Upper lobe of right lung (tissue), 1 donor: ENCODE measurements at regions not wholly inside any gene's neighbourhood (a gene's known extent, or its start where the extent isn't known, plus 50 kb on each side); places are given as distances from the start of the nearest gene placed in this dataset.

Source experiments
- ATAC-seq: fragments of 200-7000 bp; cut with Tn5 transposase; one replicate; pipeline ENCODE4 v1.9.1; 2020; ENCODE audit warnings: mild to moderate bottlenecking, moderate library complexity
- DNase-seq: peaks from one replicate; pipeline ENCODE4 v3.0.0-alpha.2; 2020
- H3K27ac ChIP-seq: fragments of 200-600 bp; one replicate; pipeline ENCODE4 v1.8.0; 2022
- H3K27me3 ChIP-seq: fragments of 200-600 bp; one replicate; pipeline ENCODE4 v1.8.0; 2022; ENCODE audit warnings: mild to moderate bottlenecking
- H3K36me3 ChIP-seq: fragments of 200-600 bp; one replicate; pipeline ENCODE4 v1.8.0; 2022
- H3K4me1 ChIP-seq: fragments of 200-600 bp; one replicate; pipeline ENCODE4 v1.8.0; 2022
- H3K4me3 ChIP-seq: fragments of 200-600 bp; one replicate; pipeline ENCODE4 v1.8.0; 2022; ENCODE audit warnings: mild to moderate bottlenecking
- H3K9me3 ChIP-seq: fragments of 200-600 bp; one replicate; pipeline ENCODE4 v1.8.0; 2022
- CTCF ChIP-seq: fragments of 200-600 bp; IDR thresholded peaks from one replicate; pipeline ENCODE4 v1.8.0; 2022; ENCODE audit warnings: antibody characterized with exemption
- intact Hi-C: fragments of 100-400 bp; cut with DNase I; formaldehyde crosslinking; loops from one replicate; pipeline ENCODE4 v1.11.0; 2022
- donor health status: DM: no; HTN: yes; CAD: no; lungs with severe emphysema.

- no peak for TF ChIP-seq CTCF
- H3K4me3 ChIP-seq = no peak overlapping the region
- no peaks in the 10 kb centered on the region for H3K27me3 ChIP-seq
- H3K27ac ChIP-seq = no peak overlapping the region
- DNase-seq (no peak), ATAC-seq (no peak)
- no peaks in the 10 kb centered on the region for H3K36me3 ChIP-seq
- H3K9me3 ChIP-seq = no peaks in the 10 kb centered on the region
- no peaks in the 10 kb centered on the region for H3K4me1 ChIP-seq
- intact Hi-C loops = no loop called here
Observed at GRCh38 chr14:48598458-48598857, 923.1 kb upstream of the MDGA2 start.

GRCh38 chr14:48586099-48586498 lies 910.7 kb upstream of the MDGA2 start:
- Histone ChIP-seq H3K27me3 (no peaks in the 10 kb centered on the region), H3K9me3 (no peaks in the 10 kb centered on the region), H3K4me3 (no peak overlapping the region), H3K27ac (no peak overlapping the region), H3K4me1 (no peaks in the 10 kb centered on the region), H3K36me3 (no peaks in the 10 kb centered on the region)
- ATAC-seq (no peak), DNase-seq (no peak)
- intact Hi-C loops = no loop called here
- TF ChIP-seq CTCF = no peak

GRCh38 chr14:48584031-48584430 lies 908.6 kb upstream of the MDGA2 start:
- no peaks in the 10 kb centered on the region for H3K36me3 ChIP-seq
- TF ChIP-seq CTCF = no peak
- H3K9me3 ChIP-seq = no peaks in the 10 kb centered on the region
- no peak for ATAC-seq
- no peak for DNase-seq
- H3K4me1 ChIP-seq = no peaks in the 10 kb centered on the region
- intact Hi-C loops = no loop called here
- H3K4me3 ChIP-seq = no peak overlapping the region
- H3K27ac ChIP-seq = no peak overlapping the region
- H3K27me3 ChIP-seq = no peaks in the 10 kb centered on the region

GRCh38 chr14:48582938-48583337 lies 907.5 kb upstream of the MDGA2 start:
- H3K9me3 ChIP-seq = no peaks in the 10 kb centered on the region
- no peak for TF ChIP-seq CTCF
- intact Hi-C loops = no loop called here
- H3K27ac ChIP-seq = no peak overlapping the region
- no peaks in the 10 kb centered on the region for H3K36me3 ChIP-seq
- no peak overlapping the region for H3K4me3 ChIP-seq
- DNase-seq (no peak), ATAC-seq (no peak)
- no peaks in the 10 kb centered on the region for H3K4me1 ChIP-seq
- no peaks in the 10 kb centered on the region for H3K27me3 ChIP-seq

- H3K27ac ChIP-seq = no peak overlapping the region
- H3K9me3 ChIP-seq = no peaks in the 10 kb centered on the region
- no peak for TF ChIP-seq CTCF
- no peaks in the 10 kb centered on the region for H3K36me3 ChIP-seq
- H3K27me3 ChIP-seq = no peaks in the 10 kb centered on the region
- ATAC-seq = no peak
- no peak for DNase-seq
- no peak overlapping the region for H3K4me3 ChIP-seq
- intact Hi-C loops = no loop called here
- H3K4me1 ChIP-seq = no peaks in the 10 kb centered on the region
Observed at GRCh38 chr14:48580692-48581091, 905.3 kb upstream of the MDGA2 start.

- H3K4me3 ChIP-seq = no peak overlapping the region
- no peaks in the 10 kb centered on the region for H3K27me3 ChIP-seq
- DNase-seq (no peak), ATAC-seq (no peak)
- H3K36me3 ChIP-seq = no peaks in the 10 kb centered on the region
- no peak overlapping the region for H3K27ac ChIP-seq
- intact Hi-C loops = no loop called here
- H3K9me3 ChIP-seq = no peaks in the 10 kb centered on the region
- no peaks in the 10 kb centered on the region for H3K4me1 ChIP-seq
- no peak for TF ChIP-seq CTCF
Observed at GRCh38 chr14:48575772-48576171, 900.4 kb upstream of the MDGA2 start.
